SK-N-SH treated with all-trans-retinoic acid at 6 μM for 48 hours (cell line): ENCODE measurements at regions not wholly inside any gene's neighbourhood (a gene's known extent, or its start where the extent isn't known, plus 50 kb on each side); places are given as distances from the start of the nearest gene placed in this dataset.

ENCODE experiments used
- ATAC-seq: fragments of 200-7000 bp; cut with Tn5 transposase; 3 replicates; pipeline ENCODE4 v1.9.1; 2020; ENCODE audit warnings: mild to moderate bottlenecking, moderate library complexity
- ARNTL ChIP-seq: fragments of 450-650 bp; formaldehyde crosslinking; IDR thresholded peaks from 2 replicates; pipeline ENCODE4 v1.5.0; 2020; ENCODE audit warnings: low read depth, mild to moderate bottlenecking, moderate library complexity, borderline replicate concordance
- BACH2 ChIP-seq: fragments of 250-450 bp; sonication (Bioruptor Pico); IDR thresholded peaks from 2 replicates; pipeline ENCODE4 v1.9.0; 2021; ENCODE audit warnings: mild to moderate bottlenecking, borderline replicate concordance
- CSDC2 ChIP-seq: fragments of 250-450 bp; sonication (Bioruptor Pico); IDR thresholded peaks from 2 replicates; pipeline ENCODE4 v1.5.0; 2020; ENCODE audit warnings: mild to moderate bottlenecking, moderate library complexity
- ESRRG ChIP-seq: fragments of 250-450 bp; sonication (Bioruptor Pico); IDR thresholded peaks from 2 replicates; pipeline ENCODE4 v1.6.1; 2021; ENCODE audit warnings: mild to moderate bottlenecking
- GLIS3 ChIP-seq: fragments of 250-450 bp; sonication (Bioruptor Pico); IDR thresholded peaks from 2 replicates; pipeline ENCODE4 v1.5.0; 2020; ENCODE audit warnings: mild to moderate bottlenecking, moderate library complexity
- OSR1 ChIP-seq: fragments of 250-450 bp; sonication (Bioruptor Pico); IDR thresholded peaks from 2 replicates; pipeline ENCODE4 v1.8.0; 2022; ENCODE audit warnings: moderate library complexity, mild to moderate bottlenecking, inconsistent platforms
- PPARA ChIP-seq: fragments of 250-450 bp; sonication (Bioruptor Pico); IDR thresholded peaks from 2 replicates; pipeline ENCODE4 v1.5.0; 2020; ENCODE audit warnings: mild to moderate bottlenecking, borderline replicate concordance
- RARB ChIP-seq: fragments of 250-450 bp; sonication (Bioruptor Pico); IDR thresholded peaks from 2 replicates; pipeline ENCODE4 v1.8.0; 2021; ENCODE audit warnings: mild to moderate bottlenecking, moderate library complexity
- SNAI2 ChIP-seq: fragments of 250-450 bp; sonication (Bioruptor Pico); IDR thresholded peaks from 2 replicates; pipeline ENCODE4 v1.5.0; 2020; ENCODE audit warnings: mild to moderate bottlenecking, moderate library complexity
- TCF4 ChIP-seq: fragments of 250-450 bp; sonication (Bioruptor Pico); IDR thresholded peaks from 2 replicates; pipeline ENCODE4 v1.8.0; 2021; ENCODE audit warnings: mild to moderate bottlenecking, moderate library complexity, borderline replicate concordance
- TOX ChIP-seq: fragments of 250-450 bp; sonication (Bioruptor Pico); IDR thresholded peaks from 2 replicates; pipeline ENCODE4 v1.8.0; 2021; ENCODE audit warnings: mild to moderate bottlenecking, moderate library complexity, borderline replicate concordance
- ZC3H10 ChIP-seq: fragments of 250-450 bp; sonication (Bioruptor Pico); IDR thresholded peaks from 2 replicates; pipeline ENCODE4 v1.5.1; 2021; ENCODE audit warnings: mild to moderate bottlenecking, moderate library complexity
- ZFP3 ChIP-seq: fragments of 250-450 bp; sonication (Bioruptor Pico); IDR thresholded peaks from 2 replicates; pipeline ENCODE4 v1.5.0; 2020; ENCODE audit warnings: mild to moderate bottlenecking, moderate library complexity
- ZFP30 ChIP-seq: fragments of 450-650 bp; formaldehyde crosslinking; IDR thresholded peaks from 2 replicates; pipeline ENCODE4 v1.5.0; 2022; ENCODE audit warnings: mild to moderate bottlenecking, moderate library complexity
- ZNF565 ChIP-seq: fragments of 450-650 bp; formaldehyde crosslinking; conservative IDR thresholded peaks from 2 replicates; pipeline ENCODE4 v1.5.0; 2020; ENCODE audit warnings: low read depth, mild to moderate bottlenecking, moderate library complexity
- ZNF70 ChIP-seq: fragments of 450-650 bp; formaldehyde crosslinking; IDR thresholded peaks from 2 replicates; pipeline ENCODE4 v1.5.0; 2020; ENCODE audit warnings: mild to moderate bottlenecking, moderate library complexity
- ZNF8 ChIP-seq: fragments of 450-650 bp; formaldehyde crosslinking; IDR thresholded peaks from 2 replicates; pipeline ENCODE4 v1.5.0; 2020; ENCODE audit warnings: mild to moderate bottlenecking, moderate library complexity
- TF ChIP-seq, protein P1 (sequence below): fragments of 250-450 bp; sonication (Bioruptor Pico); IDR thresholded peaks from 2 replicates; pipeline ENCODE4 v1.5.1; 2020; ENCODE audit warnings: low read depth, mild to moderate bottlenecking, moderate library complexity
- TF ChIP-seq, protein P2 (sequence below): fragments of 250-450 bp; sonication (Bioruptor Pico); IDR thresholded peaks from 2 replicates; pipeline ENCODE4 v1.8.0; 2021; ENCODE audit warnings: low read depth, mild to moderate bottlenecking, moderate library complexity, borderline replicate concordance
- TF ChIP-seq, protein P3 (sequence below): fragments of 250-450 bp; sonication (Bioruptor Pico); IDR thresholded peaks from 2 replicates; pipeline ENCODE4 v1.5.1; 2021; ENCODE audit warnings: mild to moderate bottlenecking, moderate library complexity
- TF ChIP-seq, protein P4 (sequence below): fragments of 250-450 bp; sonication (Bioruptor Pico); IDR thresholded peaks from 2 replicates; pipeline ENCODE4 v1.5.0; 2020; ENCODE audit warnings: mild to moderate bottlenecking, moderate library complexity
- TF ChIP-seq, protein P5 (sequence below): fragments of 250-450 bp; sonication (Bioruptor Pico); IDR thresholded peaks from 2 replicates; pipeline ENCODE4 v1.8.0; 2020; ENCODE audit warnings: mild to moderate bottlenecking, moderate library complexity, borderline replicate concordance

DNA sequence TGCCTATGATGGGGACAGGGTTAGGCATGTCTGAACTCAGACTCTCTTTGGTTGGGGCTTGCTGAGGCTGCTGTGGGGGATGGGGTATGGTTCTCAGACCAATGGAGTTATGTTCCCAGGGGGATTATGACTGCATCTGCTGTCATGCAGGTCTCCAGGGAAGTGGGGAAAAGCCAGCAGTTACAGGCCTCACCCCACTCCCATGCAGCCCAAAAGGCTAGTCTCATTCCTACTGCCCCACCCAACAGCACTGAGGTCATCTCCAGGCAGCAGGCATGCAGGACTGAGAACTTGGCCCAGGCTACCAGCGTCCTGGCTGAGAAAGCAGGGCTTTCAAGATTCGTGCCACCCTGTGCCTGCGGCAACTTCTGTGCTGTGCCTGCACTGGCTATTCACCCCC lies 373.3 kb downstream of the HTR7 start:
- no peak for ATAC-seq
- no peak for TF ChIP-seq ZNF8
- TF ChIP-seq ZNF565 (CRISPR knock-in tag), result no peak
- no peak for TF ChIP-seq ZFP3 (CRISPR knock-in tag)
- TF ChIP-seq BACH2 (CRISPR knock-in tag), result no peak
- TF ChIP-seq, protein P1, sequence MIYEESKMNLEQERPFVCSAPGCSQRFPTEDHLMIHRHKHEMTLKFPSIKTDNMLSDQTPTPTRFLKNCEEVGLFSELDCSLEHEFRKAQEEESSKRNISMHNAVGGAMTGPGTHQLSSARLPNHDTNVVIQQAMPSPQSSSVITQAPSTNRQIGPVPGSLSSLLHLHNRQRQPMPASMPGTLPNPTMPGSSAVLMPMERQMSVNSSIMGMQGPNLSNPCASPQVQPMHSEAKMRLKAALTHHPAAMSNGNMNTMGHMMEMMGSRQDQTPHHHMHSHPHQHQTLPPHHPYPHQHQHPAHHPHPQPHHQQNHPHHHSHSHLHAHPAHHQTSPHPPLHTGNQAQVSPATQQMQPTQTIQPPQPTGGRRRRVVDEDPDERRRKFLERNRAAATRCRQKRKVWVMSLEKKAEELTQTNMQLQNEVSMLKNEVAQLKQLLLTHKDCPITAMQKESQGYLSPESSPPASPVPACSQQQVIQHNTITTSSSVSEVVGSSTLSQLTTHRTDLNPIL (CRISPR knock-in tag), result no peak
- TF ChIP-seq GLIS3 (CRISPR knock-in tag), result no peak
- TF ChIP-seq, all 23 proteins: peak for 0

DNA sequence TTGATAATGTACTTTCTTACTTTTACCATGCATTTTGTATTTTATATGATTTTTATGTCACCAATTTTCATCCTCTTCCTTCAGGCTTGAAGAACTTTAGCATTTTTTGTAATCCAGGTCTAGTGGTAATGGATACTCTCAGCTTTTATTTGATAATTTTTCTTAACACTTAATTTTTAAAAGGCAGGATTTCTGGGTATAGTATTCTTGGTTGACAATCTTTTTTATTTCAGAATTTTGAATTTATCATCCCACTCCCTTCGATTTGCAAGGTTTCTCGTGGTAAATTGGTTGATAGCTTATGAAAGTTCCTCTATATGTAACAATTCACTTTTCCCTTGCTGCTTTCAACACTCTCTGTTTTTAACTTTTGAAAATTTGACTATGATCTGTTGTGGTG lies 363.7 kb downstream of the HTR7 start:
- no peak for ATAC-seq

DNA sequence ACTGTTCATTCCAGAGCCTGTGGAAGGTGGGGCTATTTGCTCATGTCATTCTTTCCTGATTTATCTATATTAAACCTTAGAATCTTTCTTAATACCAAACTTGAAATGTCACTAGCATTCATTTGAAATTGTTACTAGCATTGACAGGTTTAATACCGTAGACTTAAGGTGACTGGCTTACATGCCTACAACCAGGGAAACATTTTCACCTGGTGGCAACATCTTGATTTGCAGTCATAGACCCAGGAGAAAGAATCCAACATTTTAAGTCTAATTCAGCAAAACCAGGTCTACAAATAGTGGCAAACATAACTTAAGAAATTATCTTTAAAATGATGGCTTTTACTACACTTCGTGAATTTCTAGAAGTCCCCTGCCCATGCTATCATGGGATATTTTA lies 353.7 kb downstream of the HTR7 start:
- TF ChIP-seq CSDC2 (CRISPR knock-in tag) (no peak), ESRRG (no peak), ARNTL (CRISPR knock-in tag) (no peak), PPARA (CRISPR knock-in tag) (no peak), ZNF70 (CRISPR knock-in tag) (no peak), ZNF565 (CRISPR knock-in tag) (no peak), SNAI2 (CRISPR knock-in tag) (no peak), GLIS3 (CRISPR knock-in tag) (no peak), ZFP3 (CRISPR knock-in tag) (no peak), ZC3H10 (no peak), OSR1 (no peak)
- TF ChIP-seq, protein P2, sequence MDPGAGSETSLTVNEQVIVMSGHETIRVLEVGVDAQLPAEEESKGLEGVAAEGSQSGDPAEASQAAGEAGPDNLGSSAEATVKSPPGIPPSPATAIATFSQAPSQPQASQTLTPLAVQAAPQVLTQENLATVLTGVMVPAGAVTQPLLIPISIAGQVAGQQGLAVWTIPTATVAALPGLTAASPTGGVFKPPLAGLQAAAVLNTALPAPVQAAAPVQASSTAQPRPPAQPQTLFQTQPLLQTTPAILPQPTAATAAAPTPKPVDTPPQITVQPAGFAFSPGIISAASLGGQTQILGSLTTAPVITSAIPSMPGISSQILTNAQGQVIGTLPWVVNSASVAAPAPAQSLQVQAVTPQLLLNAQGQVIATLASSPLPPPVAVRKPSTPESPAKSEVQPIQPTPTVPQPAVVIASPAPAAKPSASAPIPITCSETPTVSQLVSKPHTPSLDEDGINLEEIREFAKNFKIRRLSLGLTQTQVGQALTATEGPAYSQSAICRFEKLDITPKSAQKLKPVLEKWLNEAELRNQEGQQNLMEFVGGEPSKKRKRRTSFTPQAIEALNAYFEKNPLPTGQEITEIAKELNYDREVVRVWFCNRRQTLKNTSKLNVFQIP (CRISPR knock-in tag), result no peak
- TF ChIP-seq, protein P3, sequence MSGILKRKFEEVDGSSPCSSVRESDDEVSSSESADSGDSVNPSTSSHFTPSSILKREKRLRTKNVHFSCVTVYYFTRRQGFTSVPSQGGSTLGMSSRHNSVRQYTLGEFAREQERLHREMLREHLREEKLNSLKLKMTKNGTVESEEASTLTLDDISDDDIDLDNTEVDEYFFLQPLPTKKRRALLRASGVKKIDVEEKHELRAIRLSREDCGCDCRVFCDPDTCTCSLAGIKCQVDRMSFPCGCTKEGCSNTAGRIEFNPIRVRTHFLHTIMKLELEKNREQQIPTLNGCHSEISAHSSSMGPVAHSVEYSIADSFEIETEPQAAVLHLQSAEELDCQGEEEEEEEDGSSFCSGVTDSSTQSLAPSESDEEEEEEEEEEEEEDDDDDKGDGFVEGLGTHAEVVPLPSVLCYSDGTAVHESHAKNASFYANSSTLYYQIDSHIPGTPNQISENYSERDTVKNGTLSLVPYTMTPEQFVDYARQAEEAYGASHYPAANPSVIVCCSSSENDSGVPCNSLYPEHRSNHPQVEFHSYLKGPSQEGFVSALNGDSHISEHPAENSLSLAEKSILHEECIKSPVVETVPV, result no peak
- TF ChIP-seq, protein P1 (CRISPR knock-in tag), result no peak
- TF ChIP-seq, all 23 proteins: peak for 0
- no peak for ATAC-seq

More for the DNA sequence above, 363.7 kb downstream of the HTR7 start:
- TF ChIP-seq TOX (CRISPR knock-in tag), result no peak
- TF ChIP-seq BACH2 (CRISPR knock-in tag), result no peak
- no peak for TF ChIP-seq RARB
- TF ChIP-seq ZFP30, result no peak
- no peak for TF ChIP-seq ARNTL (CRISPR knock-in tag)
- TF ChIP-seq SNAI2 (CRISPR knock-in tag), result no peak
- TF ChIP-seq, protein P4, sequence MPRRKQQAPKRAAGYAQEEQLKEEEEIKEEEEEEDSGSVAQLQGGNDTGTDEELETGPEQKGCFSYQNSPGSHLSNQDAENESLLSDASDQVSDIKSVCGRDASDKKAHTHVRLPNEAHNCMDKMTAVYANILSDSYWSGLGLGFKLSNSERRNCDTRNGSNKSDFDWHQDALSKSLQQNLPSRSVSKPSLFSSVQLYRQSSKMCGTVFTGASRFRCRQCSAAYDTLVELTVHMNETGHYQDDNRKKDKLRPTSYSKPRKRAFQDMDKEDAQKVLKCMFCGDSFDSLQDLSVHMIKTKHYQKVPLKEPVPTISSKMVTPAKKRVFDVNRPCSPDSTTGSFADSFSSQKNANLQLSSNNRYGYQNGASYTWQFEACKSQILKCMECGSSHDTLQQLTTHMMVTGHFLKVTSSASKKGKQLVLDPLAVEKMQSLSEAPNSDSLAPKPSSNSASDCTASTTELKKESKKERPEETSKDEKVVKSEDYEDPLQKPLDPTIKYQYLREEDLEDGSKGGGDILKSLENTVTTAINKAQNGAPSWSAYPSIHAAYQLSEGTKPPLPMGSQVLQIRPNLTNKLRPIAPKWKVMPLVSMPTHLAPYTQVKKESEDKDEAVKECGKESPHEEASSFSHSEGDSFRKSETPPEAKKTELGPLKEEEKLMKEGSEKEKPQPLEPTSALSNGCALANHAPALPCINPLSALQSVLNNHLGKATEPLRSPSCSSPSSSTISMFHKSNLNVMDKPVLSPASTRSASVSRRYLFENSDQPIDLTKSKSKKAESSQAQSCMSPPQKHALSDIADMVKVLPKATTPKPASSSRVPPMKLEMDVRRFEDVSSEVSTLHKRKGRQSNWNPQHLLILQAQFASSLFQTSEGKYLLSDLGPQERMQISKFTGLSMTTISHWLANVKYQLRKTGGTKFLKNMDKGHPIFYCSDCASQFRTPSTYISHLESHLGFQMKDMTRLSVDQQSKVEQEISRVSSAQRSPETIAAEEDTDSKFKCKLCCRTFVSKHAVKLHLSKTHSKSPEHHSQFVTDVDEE (CRISPR knock-in tag), result no peak
- TF ChIP-seq OSR1, result no peak
- TF ChIP-seq TCF4 (CRISPR knock-in tag), result no peak
- TF ChIP-seq ZNF70 (CRISPR knock-in tag), result no peak
- TF ChIP-seq ZNF8, result no peak
- TF ChIP-seq GLIS3 (CRISPR knock-in tag), result no peak
- TF ChIP-seq ESRRG, result no peak
- TF ChIP-seq, protein P5, sequence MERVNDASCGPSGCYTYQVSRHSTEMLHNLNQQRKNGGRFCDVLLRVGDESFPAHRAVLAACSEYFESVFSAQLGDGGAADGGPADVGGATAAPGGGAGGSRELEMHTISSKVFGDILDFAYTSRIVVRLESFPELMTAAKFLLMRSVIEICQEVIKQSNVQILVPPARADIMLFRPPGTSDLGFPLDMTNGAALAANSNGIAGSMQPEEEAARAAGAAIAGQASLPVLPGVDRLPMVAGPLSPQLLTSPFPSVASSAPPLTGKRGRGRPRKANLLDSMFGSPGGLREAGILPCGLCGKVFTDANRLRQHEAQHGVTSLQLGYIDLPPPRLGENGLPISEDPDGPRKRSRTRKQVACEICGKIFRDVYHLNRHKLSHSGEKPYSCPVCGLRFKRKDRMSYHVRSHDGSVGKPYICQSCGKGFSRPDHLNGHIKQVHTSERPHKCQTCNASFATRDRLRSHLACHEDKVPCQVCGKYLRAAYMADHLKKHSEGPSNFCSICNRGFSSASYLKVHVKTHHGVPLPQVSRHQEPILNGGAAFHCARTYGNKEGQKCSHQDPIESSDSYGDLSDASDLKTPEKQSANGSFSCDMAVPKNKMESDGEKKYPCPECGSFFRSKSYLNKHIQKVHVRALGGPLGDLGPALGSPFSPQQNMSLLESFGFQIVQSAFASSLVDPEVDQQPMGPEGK (CRISPR knock-in tag), result no peak
- TF ChIP-seq ZC3H10, result no peak
- TF ChIP-seq CSDC2 (CRISPR knock-in tag), result no peak
